KMS-11 (cell line): ENCODE measurements at regions not wholly inside any gene's neighbourhood (a gene's known extent, or its start where the extent isn't known, plus 50 kb on each side); places are given as distances from the start of the nearest gene placed in this dataset.
A peak's percentile ranks its signal among the peaks of the same experiment; 100 is the strongest.

Experiments used
- H2AFZ ChIP-seq: fragments of 200-600 bp; sonication (generic); 2 replicates; pipeline ENCODE4 v1.6.1; 2016; ENCODE audit warnings: antibody characterized with exemption, mixed run types, low read depth
- H3K27ac ChIP-seq: fragments of 200-600 bp; sonication (generic); 2 replicates; pipeline ENCODE4 v1.6.1; 2016; ENCODE audit warnings: mild to moderate bottlenecking, mixed run types
- H3K27me3 ChIP-seq: fragments of 200-600 bp; sonication (generic); 2 replicates; pipeline ENCODE4 v1.6.1; 2017; ENCODE audit warnings: mild to moderate bottlenecking, low read depth, mixed run types, moderate library complexity; ENCODE audit not compliant: insufficient read depth
- H3K36me3 ChIP-seq: fragments of 200-600 bp; sonication (generic); 2 replicates; pipeline ENCODE4 v1.6.1; 2017; ENCODE audit warnings: mild to moderate bottlenecking, mixed run types; ENCODE audit not compliant: insufficient read depth
- H3K4me1 ChIP-seq: fragments of 200-600 bp; sonication (generic); 2 replicates; pipeline ENCODE4 v1.6.1; 2016; ENCODE audit warnings: mild to moderate bottlenecking, low read depth, mixed run types; ENCODE audit not compliant: poor library complexity, severe bottlenecking
- H3K4me2 ChIP-seq: fragments of 200-600 bp; sonication (generic); 2 replicates; pipeline ENCODE4 v1.7.0; 2016; ENCODE audit warnings: mild to moderate bottlenecking, mixed run types
- H3K4me3 ChIP-seq: fragments of 200-600 bp; sonication (generic); IDR thresholded peaks from 2 replicates; pipeline ENCODE4 v1.6.1; 2017; ENCODE audit warnings: low read depth, low read length, mixed read lengths; ENCODE audit not compliant: insufficient read depth
- H3K79me2 ChIP-seq: fragments of 200-600 bp; sonication (generic); 2 replicates; pipeline ENCODE4 v1.6.1; 2016; ENCODE audit warnings: low read depth, mixed run types; ENCODE audit not compliant: insufficient read depth
- H3K9ac ChIP-seq: fragments of 200-600 bp; sonication (generic); 2 replicates; pipeline ENCODE4 v1.6.1; 2016; ENCODE audit warnings: mild to moderate bottlenecking, mixed run types
- H4K20me1 ChIP-seq: fragments of 200-600 bp; sonication (generic); 2 replicates; pipeline ENCODE4 v1.6.1; 2016; ENCODE audit warnings: mild to moderate bottlenecking, mixed run types; ENCODE audit not compliant: insufficient read depth
- CTCF ChIP-seq: fragments of 200-600 bp; sonication (generic); conservative IDR thresholded peaks from 2 replicates; pipeline ENCODE4 v1.6.1; 2017; ENCODE audit warnings: low read depth, mild to moderate bottlenecking, antibody characterized with exemption, low read length, moderate library complexity, mixed read lengths

DNA sequence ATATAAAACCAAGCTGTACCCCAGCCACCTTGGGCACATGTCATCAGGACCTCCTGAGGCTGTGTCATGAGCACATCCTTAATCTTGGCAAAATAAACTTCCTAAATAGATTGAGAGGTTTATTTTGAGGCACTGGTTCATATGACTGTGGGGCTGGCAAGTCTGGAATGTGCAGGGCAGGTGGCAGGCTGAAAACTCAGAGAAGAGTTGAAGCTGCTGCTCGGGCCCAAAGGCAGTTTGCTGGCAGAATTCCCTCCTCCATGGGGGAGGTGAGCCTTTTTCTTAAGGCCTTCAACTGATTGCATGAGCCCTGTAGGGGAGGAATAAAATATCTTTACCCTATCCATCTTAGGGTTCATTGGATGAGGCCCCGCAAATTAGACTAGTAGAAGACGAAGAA lies 72.2 kb upstream of the CDK20 start:
- Histone ChIP-seq H2AFZ (no peak overlapping the region), H4K20me1 (no peaks in the 10 kb centered on the region), H3K4me2 (no peak overlapping the region), H3K79me2 (no peaks in the 10 kb centered on the region), H3K4me1 (peaks cover 7% of the 10 kb centered on the region), H3K4me3 (no peak overlapping the region), H3K27me3 (no peaks in the 10 kb centered on the region), H3K27ac (no peak overlapping the region), H3K9ac (no peak overlapping the region), H3K36me3 (no peaks in the 10 kb centered on the region)
- no peak for TF ChIP-seq CTCF

- peaks cover 7% of the 10 kb centered on the region for H3K4me1 ChIP-seq
- no peak overlapping the region for H3K4me2 ChIP-seq
- H3K27me3 ChIP-seq = no peaks in the 10 kb centered on the region
- no peak overlapping the region for H3K9ac ChIP-seq
- no peak overlapping the region for H2AFZ ChIP-seq
- no peaks in the 10 kb centered on the region for H4K20me1 ChIP-seq
- no peaks in the 10 kb centered on the region for H3K36me3 ChIP-seq
- H3K27ac ChIP-seq = no peak overlapping the region
- TF ChIP-seq CTCF = no peak
- no peaks in the 10 kb centered on the region for H3K79me2 ChIP-seq
- no peak overlapping the region for H3K4me3 ChIP-seq
These were observed 71.4 kb upstream of the CDK20 start for GRCh38 chr9:88045686-88046085.

- no peaks in the 10 kb centered on the region for H3K36me3 ChIP-seq
- no peaks in the 10 kb centered on the region for H4K20me1 ChIP-seq
- H3K27ac ChIP-seq = no peak overlapping the region
- H3K4me1 ChIP-seq = peaks cover 3% of the 10 kb centered on the region
- no peak overlapping the region for H3K4me3 ChIP-seq
- no peaks in the 10 kb centered on the region for H3K27me3 ChIP-seq
- H3K9ac ChIP-seq = no peak overlapping the region
- no peak overlapping the region for H2AFZ ChIP-seq
- no peak for TF ChIP-seq CTCF
- H3K4me2 ChIP-seq = no peak overlapping the region
- no peaks in the 10 kb centered on the region for H3K79me2 ChIP-seq
These were observed 69.9 kb upstream of the CDK20 start for GRCh38 chr9:88044200-88044599.

DNA sequence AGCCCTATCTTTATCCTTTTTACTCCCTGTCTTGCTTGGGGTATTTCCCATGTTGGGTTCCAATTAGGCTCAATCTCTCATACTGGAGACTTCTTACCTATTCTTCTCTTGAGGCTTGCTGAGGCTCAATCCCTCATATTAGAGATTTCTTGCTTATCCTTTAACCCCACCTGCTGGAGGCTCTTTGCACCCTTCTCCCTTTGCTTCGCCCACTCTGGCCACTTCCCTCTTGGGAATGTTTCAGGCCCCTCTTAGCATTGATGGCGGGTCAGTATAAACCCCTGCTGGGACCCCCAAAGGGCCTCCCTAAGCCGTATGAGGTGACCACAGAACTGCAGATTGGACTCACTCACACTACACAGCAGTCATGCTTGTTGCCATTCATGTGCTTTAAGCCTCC lies 69.3 kb upstream of the CDK20 start:
- H3K27me3 ChIP-seq = no peaks in the 10 kb centered on the region
- no peak overlapping the region for H3K4me2 ChIP-seq
- H3K36me3 ChIP-seq = no peaks in the 10 kb centered on the region
- H2AFZ ChIP-seq = no peak overlapping the region
- no peaks in the 10 kb centered on the region for H3K79me2 ChIP-seq
- no peak overlapping the region for H3K9ac ChIP-seq
- no peak overlapping the region for H3K27ac ChIP-seq
- no peak for TF ChIP-seq CTCF
- H3K4me3 ChIP-seq = no peak overlapping the region
- H4K20me1 ChIP-seq = no peaks in the 10 kb centered on the region
- no peaks in the 10 kb centered on the region for H3K4me1 ChIP-seq

- H3K27ac ChIP-seq = no peak overlapping the region
- H3K4me3 ChIP-seq = no peak overlapping the region
- H3K36me3 ChIP-seq = no peaks in the 10 kb centered on the region
- no peak overlapping the region for H3K4me2 ChIP-seq
- H3K9ac ChIP-seq = no peak overlapping the region
- no peaks in the 10 kb centered on the region for H3K27me3 ChIP-seq
- H2AFZ ChIP-seq = no peak overlapping the region
- H3K79me2 ChIP-seq = no peaks in the 10 kb centered on the region
- no peaks in the 10 kb centered on the region for H3K4me1 ChIP-seq
- peak; percentile 64 for TF ChIP-seq CTCF
- no peaks in the 10 kb centered on the region for H4K20me1 ChIP-seq
These were observed 67.1 kb upstream of the CDK20 start for GRCh38 chr9:88041447-88041846.
